ENCODE measurements at regions not wholly inside any gene's neighbourhood (a gene's known extent, or its start where the extent isn't known, plus 50 kb on each side); places are given as distances from the start of the nearest gene placed in this dataset.

DNA sequence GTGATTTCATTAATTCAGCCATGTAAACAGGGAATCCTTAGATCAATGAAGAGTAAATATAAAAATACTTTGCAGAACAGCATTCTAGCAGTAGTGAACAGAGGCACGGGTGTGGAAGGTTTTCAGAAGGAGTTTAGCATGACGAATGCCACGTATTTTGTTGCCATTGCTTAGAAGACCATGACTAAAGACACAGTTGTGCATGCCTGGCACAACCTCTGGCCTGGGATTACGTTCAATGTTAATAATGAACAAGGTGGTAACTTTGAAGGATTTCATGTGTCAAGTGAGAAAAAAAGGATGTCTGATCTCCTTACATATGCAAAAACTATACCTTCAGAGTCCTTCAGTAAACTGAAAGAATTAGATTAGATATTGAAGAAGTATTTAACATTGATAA is 171.9 kb downstream of the MAGEB5 start:
- intact Hi-C loops (cut with micrococcal nuclease): no loop called here

DNA sequence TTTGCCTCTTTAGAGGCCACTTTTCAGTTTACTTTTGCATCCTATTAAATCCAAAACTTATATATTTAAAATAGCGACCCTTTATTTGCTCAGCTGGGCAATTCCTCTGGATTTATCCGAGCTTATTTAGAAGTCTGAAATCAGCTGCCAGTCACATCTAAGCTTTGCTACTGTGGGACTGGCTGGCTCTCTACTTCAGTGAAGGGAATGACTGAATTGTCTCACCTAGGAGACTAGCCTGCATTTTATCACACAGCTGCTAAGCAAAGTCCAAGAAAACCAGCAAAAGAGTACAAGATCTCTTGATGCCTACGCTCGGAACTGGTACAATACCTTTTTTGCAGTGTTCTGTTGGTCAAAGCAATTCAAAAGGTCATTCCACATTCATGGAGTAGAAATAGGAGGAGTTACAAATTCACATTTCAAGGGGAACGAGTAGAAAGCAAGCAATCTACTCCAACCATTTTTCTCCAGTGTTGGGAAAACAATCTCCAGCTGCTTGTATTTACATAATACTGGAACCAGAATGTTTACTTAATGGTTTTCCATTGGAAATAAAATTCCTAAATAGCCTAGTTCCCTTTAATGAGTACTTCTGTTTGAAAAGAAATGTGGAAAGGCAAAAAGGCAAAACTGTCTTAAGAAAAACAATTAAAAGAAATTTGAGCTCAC is 160.2 kb downstream of the MAGEB5 start:
- intact Hi-C loops (cut with micrococcal nuclease): no loop called here

DNA sequence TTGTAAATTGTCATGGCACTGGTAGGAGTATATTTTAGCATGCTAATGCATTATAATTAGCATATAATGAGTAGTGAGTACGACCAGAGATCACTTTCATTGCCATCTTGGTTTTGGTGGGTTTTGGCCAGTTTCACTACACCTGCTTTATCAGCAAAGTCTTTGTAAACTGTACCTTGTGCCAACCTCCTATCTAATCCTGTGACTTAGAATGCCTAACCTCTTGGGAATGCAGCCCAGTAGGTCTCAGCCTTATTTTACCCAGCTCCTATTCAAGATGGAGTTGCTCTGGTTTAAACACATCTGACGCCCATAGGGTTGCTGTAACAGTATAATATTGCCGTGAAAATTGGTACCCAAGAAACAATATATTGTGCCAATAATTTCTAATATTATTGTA is 159.4 kb downstream of the MAGEB5 start:
- intact Hi-C loops (cut with micrococcal nuclease): no loop called here

DNA sequence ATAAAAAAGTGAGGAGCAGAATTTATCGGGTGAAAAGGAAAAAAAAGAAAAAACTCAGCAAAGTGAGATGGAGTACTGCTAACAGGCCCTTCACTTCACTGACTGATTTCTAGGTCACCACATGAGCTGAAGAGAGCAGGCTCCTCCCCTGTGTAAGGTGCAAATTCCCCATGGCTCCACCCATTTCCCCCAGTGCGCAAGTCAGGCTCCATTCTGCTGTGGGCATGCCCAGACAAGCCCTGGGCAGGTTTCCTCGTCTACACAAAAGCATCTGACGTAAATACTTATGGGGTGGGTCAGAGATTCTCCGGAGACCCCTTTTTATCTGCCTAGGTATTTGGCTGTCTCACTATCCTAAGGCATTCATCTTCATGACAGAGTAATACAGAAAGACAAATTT is 157.9 kb downstream of the MAGEB5 start:
- intact Hi-C loops (cut with micrococcal nuclease): no loop called here

DNA sequence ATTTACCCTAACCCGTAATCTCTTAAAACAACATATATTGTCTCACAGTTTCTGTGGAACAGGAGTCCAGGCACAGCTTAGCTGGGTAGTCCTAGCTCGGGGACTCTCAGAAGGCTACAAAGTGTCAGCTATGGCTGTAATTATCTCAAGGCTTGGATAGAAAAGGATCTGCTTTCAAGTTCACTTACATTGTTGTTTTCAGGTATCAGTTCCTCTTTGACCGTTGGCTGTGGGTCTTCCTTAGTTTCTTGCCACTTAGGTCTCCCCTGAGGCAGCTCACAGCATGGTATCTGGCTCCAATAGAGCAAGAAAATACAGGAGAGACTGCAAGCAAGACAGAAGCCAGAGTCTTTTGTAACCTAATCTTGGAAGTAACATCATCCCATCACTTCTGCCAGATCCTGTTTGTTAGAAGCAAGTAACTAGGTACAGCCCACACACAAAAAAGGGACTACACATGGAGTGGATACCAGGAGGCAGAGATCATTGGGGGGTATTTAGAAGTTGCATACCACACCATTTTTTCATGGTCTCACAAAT is 137.0 kb downstream of the MAGEB5 start:
- intact Hi-C loops (cut with micrococcal nuclease): no loop called here

DNA sequence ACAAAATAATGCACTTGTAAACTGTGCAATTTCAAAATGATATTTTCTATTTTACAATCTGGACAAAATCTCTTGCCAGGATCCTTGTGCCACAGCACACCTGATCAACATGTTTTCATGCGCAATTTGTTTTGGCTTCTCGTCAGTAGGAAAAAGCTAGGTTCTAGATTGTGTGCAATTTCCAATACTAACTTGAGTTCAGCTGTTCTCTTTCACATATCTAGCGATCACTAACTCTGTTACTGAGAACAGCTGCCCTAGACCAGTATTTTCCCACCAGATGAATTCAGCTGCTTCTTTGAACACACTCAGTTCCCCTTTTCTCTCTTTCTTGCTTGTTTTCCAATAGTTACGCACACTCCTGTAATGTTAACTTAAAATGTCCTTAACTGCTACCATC is 131.2 kb downstream of the MAGEB5 start:
- intact Hi-C loops (cut with micrococcal nuclease): no loop called here

DNA sequence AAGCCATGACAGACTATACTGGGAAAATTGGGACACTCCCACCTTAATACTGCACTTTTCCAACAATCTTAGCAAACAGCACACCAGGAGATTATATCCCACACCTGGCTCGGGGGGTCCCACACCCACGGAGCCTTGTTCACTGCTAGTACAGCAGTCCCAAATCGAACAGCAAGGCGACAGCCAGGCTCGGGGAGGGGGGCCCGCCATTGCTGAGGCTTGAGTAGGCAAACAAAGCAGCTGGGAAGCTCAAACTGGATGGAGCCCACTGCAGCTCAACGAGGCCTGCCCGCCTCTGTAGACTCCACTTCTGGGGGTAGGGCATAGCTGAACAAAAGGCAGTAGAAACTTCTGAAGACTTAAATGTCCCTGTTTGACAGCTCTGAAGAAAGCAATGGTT is 118.3 kb downstream of the MAGEB5 start:
- intact Hi-C loops (cut with micrococcal nuclease): no loop called here

DNA sequence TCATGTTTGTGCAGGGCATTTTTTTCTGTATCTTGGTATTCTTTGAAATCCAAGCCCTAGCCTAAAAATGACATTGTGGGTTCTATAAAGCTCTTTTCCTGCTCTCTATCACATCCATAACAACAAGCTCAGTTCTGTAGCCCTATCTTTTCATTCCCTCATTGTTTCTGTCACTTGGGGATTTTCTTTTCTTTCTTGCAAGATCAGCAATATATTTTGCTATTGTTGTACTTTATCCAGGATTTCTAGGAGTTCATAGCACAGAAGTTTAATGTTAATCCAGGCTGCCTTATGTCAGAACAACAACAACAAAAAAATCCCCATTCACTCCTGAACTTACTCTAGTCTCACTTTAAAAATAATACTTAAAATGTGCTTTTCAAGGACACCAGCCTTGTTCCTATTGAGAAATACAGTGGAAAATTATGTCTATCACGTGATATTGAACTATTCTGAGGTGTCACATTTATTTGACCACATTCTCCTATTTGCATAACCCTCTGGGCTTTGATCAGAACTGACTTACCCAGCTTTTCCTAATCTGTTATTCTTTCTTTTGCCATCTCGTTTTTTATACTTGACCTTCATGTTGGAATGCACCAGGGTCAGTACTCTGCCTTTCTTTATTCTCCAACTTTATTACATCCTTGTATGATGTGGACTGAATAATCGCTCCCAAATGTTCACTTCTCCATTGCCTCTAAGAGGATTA is 112.8 kb downstream of the MAGEB5 start:
- intact Hi-C loops (cut with micrococcal nuclease): no loop called here

DNA sequence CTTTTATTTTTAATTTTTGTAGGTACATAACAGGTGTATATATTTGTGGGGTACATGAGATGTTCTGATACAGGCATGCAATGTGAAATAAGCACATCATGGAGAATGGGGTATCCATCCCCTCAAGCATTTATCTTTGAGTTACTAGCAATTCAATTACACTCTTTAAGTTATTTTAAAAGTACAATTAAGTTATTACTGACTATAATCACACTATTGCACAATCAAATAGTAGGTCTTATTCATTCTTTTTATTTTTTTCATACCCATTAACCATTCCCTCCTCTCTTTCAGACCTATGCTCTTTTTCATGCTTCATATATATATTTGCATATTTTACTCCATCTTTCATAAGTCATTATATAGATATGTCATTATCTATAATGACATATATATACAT is 93.3 kb downstream of the MAGEB5 start:
- intact Hi-C loops (cut with micrococcal nuclease): no loop called here

DNA sequence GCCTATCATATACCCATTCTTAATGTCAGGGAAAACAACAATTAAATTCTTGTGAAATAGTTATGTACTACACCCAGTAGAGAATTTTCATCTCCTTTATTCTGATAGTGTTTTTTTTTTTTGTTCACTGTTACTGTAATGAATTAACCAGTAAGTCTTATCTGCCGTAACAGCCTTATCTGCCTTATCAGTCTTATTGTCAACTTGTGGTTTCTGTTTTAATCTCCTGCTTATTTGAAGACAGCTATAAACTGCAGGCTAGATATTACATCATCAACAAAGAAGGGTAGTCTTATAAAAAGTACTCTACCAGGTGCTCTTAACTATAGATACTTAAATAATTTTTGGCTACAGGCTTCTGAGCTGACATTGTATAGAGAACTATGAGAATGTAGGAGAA is 79.5 kb downstream of the MAGEB5 start:
- intact Hi-C loops (cut with micrococcal nuclease): no loop called here

DNA sequence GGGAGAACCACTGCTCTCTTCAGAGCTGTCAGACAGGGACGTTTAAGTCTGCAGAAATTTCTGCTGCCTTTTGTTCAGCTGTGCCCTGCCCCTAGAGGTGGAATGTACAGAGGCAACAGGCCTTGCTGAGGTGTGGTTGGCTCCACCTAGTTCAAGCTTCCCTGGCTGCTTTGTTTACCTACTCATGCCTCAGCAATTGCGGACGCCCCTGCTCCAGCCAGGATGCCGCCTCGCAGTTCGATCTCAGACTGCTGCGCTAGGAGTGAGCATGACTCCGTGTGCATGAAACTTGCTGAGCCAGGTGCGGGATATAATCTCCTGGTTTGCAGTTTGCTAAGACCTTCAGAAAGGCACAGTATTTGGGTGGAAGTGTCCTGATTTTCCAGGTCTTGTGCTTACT is 70.9 kb downstream of the MAGEB5 start:
- intact Hi-C loops (cut with micrococcal nuclease): no loop called here

Measured in T-helper 1 cell treated with Interleukin-12 subunit alpha and Interleukin-12 subunit beta and Interleukin-4 antibody, amounts not matched to agents 30 ng/mL and 1 ng/mL, for 36 hours (primary cell).